HepG2 (cell line): ENCODE measurements at regions not wholly inside any gene's neighbourhood (a gene's known extent, or its start where the extent isn't known, plus 50 kb on each side); places are given as distances from the start of the nearest gene placed in this dataset.
A peak's percentile ranks its signal among the peaks of the same experiment; 100 is the strongest.

Experiments used
- ARID5B ChIP-seq: IDR thresholded peaks from 2 replicates; pipeline ENCODE4 v1.4.0; 2020; ENCODE audit warnings: mild to moderate bottlenecking, missing genetic modification reagents
- ATF3 ChIP-seq: sonication (generic); formaldehyde crosslinking; IDR thresholded peaks from 2 replicates; pipeline ENCODE4 v1.4.0; 2020; ENCODE audit warnings: missing genetic modification reagents
- MXD4 ChIP-seq: IDR thresholded peaks from 2 replicates; pipeline ENCODE4 v1.6.1; 2016; ENCODE audit warnings: mild to moderate bottlenecking, missing biosample characterization, missing genetic modification reagents
- MYNN ChIP-seq: sonication (generic); formaldehyde crosslinking; IDR thresholded peaks from 2 replicates; pipeline ENCODE4 v1.4.0; 2020; ENCODE audit warnings: mild to moderate bottlenecking, low read depth, missing genetic modification reagents
- NFAT5 ChIP-seq: sonication (generic); formaldehyde crosslinking; IDR thresholded peaks from 2 replicates; pipeline ENCODE4 v1.4.0; 2020; ENCODE audit warnings: missing genetic modification reagents
- ONECUT2 ChIP-seq: sonication (generic); formaldehyde crosslinking; IDR thresholded peaks from 2 replicates; pipeline ENCODE4 v1.4.0; 2020; ENCODE audit warnings: missing genetic modification reagents
- PLRG1 ChIP-seq: fragments of 450-650 bp; conservative IDR thresholded peaks from 2 replicates; pipeline ENCODE4 v1.6.1; 2016
- RFX1 ChIP-seq: fragments of 450-650 bp; IDR thresholded peaks from 2 replicates; pipeline ENCODE4 v1.6.1; 2017
- SMAD3 ChIP-seq: sonication (generic); formaldehyde crosslinking; IDR thresholded peaks from 2 replicates; pipeline ENCODE4 v1.4.0; 2020; ENCODE audit warnings: missing genetic modification reagents
- TBL1XR1 ChIP-seq: fragments of 150-350 bp; IDR thresholded peaks from 2 replicates; pipeline ENCODE4 v1.6.1; 2014; ENCODE audit warnings: borderline replicate concordance, low read length; ENCODE audit not compliant: partially characterized antibody
- TBX2 ChIP-seq: sonication (generic); formaldehyde crosslinking; IDR thresholded peaks from 2 replicates; pipeline ENCODE4 v1.5.0; 2020; ENCODE audit warnings: missing genetic modification reagents, mild to moderate bottlenecking, borderline replicate concordance
- TFDP1 ChIP-seq: IDR thresholded peaks from 2 replicates; pipeline ENCODE4 v1.6.1; 2016; ENCODE audit warnings: missing compliant biosample characterization, missing genetic modification reagents, borderline replicate concordance
- THAP11 ChIP-seq: IDR thresholded peaks from 2 replicates; pipeline ENCODE4 v1.6.1; 2016; ENCODE audit warnings: missing biosample characterization, missing genetic modification reagents
- ZBTB37 ChIP-seq: sonication (generic); formaldehyde crosslinking; IDR thresholded peaks from 2 replicates; pipeline ENCODE4 v1.4.0; 2020; ENCODE audit warnings: mild to moderate bottlenecking, missing genetic modification reagents
- ZNF569 ChIP-seq: sonication (generic); formaldehyde crosslinking; IDR thresholded peaks from 2 replicates; pipeline ENCODE4 v1.5.0; 2020; ENCODE audit warnings: mild to moderate bottlenecking, missing genetic modification reagents, moderate library complexity, borderline replicate concordance
- ZNF589 ChIP-seq: sonication (generic); formaldehyde crosslinking; conservative IDR thresholded peaks from 2 replicates; pipeline ENCODE4 v1.8.0; 2022; ENCODE audit warnings: mild to moderate bottlenecking, moderate library complexity, missing genetic modification reagents
- ZNF597 ChIP-seq: sonication (generic); formaldehyde crosslinking; IDR thresholded peaks from 2 replicates; pipeline ENCODE4 v1.5.0; 2020; ENCODE audit warnings: missing genetic modification reagents
- ZNF644 ChIP-seq: IDR thresholded peaks from 2 replicates; pipeline ENCODE4 v1.6.1; 2016; ENCODE audit warnings: low read depth
- ZSCAN9 ChIP-seq: IDR thresholded peaks from 2 replicates; pipeline ENCODE4 v1.6.1; 2016; ENCODE audit warnings: borderline replicate concordance

GRCh38 chrX:9367421-9367820, 97.4 kb upstream of the TBL1X start (continued):
- TF ChIP-seq ZBTB37 (CRISPR knock-in tag) (no peak), THAP11 (CRISPR knock-in tag) (no peak), ZNF569 (CRISPR knock-in tag) (no peak), SMAD3 (CRISPR knock-in tag) (no peak), TBX2 (CRISPR knock-in tag) (no peak), MYNN (CRISPR knock-in tag) (no peak), TFDP1 (no peak), MXD4 (CRISPR knock-in tag) (no peak), TBL1XR1 (no peak), ZNF597 (CRISPR knock-in tag) (no peak), ARID5B (CRISPR knock-in tag) (peak; percentile 33; the same call in 1 of the 2 replicates), ZNF589 (CRISPR knock-in tag) (no peak), ZNF644 (CRISPR knock-in tag) (no peak), ZSCAN9 (CRISPR knock-in tag) (no peak), PLRG1 (no peak), ATF3 (CRISPR knock-in tag) (peak; percentile 37; the same call in 1 of the 2 replicates), ONECUT2 (CRISPR knock-in tag) (no peak), RFX1 (no peak), NFAT5 (CRISPR knock-in tag) (no peak)
